GM19397 (cell line): ENCODE measurements at regions not wholly inside any gene's neighbourhood (a gene's known extent, or its start where the extent isn't known, plus 50 kb on each side); places are given as distances from the start of the nearest gene placed in this dataset.

Experiments
- ATAC-seq: cut with Tn5 transposase; IDR thresholded peaks from one replicate; pipeline ENCODE4 v1.9.1; 2021; ENCODE audit warnings: mild to moderate bottlenecking, moderate library complexity; ENCODE audit not compliant: unreplicated experiment

DNA sequence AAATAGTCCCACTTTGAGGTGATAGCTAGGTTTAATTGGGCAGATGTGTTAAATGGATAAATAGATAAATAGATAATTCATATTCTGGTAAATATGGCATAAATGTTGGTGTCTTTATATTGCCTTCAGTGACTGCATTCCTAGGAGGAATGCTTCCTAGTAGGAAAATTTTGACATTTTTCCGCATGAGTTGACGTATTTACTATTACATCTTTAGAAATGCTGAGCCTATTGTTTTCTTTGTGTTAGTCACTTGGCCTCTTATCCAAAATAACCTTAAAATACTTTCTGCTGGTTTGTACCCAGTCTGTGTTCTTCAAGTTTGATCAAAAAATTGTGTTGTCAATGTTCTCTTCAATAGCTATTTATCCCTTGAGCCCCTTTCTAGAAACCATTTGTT is 495.6 kb upstream of the ZEB2 start:
- no peak for ATAC-seq

DNA sequence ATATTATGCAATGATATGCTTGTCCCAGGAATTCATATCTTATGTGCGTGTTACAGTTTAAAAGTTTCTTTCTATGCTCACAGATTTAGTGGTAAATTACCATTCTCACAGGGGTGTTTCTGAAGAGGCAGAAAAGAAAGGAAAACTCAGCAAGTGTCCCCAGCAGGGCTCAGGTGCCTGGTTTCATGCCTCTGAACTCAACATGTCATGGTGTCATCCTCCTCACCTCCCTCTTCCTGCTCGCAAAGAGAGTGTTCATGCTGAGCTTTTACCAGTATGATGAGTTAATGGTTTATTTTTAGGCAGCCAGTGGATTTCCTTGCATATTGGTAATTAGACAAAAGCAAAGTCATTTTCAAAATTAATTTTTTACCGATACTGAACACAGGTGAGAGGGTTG is 492.9 kb upstream of the ZEB2 start:
- ATAC-seq = no peak

DNA sequence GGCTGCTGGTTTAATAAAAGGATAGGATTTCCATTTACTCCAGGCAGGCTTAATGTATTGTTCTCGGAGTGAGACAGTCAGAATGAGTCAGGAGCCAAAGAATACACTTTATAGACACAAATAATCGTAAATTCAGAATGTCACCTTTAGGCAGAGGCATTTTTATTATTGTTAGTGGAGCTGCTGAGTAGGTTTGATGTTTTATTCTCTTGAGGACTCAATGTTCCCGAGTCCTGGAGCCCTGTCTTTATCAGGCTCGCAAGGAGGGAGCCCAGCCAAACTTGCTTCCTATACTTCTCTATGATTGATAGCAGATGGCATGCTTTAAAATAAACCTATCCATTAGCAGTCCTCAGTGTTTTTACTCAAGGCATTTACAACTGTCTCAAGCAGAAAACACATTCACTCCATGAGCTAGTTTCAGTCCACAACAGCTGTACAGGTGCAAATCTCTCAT is 492.3 kb upstream of the ZEB2 start:
- no peak for ATAC-seq

DNA sequence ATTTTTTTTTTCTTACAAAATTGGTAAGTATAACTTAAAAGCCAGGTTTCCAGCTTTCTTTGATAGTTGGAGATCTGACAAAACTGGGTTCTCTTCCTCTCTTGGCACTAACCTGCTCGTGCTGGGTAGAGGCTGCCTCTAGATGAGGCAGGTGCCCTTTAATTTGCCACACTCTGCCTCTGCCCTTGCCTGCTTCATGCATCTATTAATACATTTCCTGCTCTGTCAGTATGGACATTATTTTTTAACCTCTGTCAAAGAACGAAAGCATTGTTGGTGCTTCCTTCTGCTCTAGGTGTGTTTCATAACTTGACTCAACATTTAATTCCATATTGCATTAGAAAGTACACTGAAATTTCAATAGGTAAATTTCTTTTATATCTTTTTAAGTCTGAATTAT is 490.7 kb upstream of the ZEB2 start:
- no peak for ATAC-seq

DNA sequence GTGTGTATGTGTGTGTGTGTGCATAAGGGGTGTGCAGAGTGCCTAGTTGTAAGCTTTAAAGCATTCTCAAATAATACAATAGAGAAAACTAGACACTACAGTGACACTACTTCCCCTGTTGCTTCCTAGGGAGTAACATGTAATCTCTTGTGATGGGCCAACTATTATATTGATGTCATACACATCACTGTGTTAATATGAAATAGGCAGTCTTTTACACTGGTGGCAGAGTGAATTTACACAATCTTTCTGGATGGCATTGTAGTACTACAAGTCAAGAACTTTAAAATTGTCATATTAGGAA is 488.0 kb upstream of the ZEB2 start:
- no peak for ATAC-seq

DNA sequence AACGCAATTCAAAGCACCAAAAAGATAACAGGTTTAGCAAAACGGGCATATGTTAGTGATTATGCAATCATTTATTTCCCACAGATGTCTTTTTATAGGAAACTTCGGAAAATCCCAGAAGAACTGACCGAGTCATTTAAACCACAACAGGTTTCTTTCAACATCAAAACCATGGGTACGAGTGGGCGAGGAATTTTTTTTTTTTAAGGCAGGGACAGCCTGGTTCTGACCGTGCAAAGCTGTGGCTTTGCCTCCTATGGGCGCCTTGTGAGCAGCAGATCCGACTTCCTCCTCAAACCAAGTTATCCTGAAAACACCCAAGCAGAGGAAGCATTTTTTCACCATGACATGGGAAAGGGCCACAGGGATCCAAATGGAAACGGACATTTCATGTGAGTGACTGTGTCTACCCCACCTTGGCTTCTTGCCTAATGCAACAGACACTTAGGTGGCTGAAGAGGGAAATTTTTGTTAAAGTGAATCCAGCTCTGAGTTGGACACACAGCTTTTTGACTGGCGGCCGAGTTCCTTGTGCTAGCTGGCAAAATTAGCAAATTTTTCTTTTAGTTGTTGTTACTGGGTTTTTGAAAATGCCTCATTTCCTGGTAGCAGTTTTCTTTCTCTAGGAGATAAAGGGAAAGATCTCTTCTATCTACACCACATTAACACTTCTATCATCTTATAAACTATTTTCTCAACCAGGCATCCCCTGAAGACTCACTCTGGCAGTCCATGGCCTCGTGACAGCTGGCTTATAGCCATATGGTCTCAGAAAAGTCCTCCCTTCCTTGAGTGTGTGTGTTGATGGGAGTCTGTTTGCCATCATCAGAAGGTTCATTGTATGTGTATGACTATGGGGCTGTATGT is 487.4 kb upstream of the ZEB2 start:
- ATAC-seq = no peak

DNA sequence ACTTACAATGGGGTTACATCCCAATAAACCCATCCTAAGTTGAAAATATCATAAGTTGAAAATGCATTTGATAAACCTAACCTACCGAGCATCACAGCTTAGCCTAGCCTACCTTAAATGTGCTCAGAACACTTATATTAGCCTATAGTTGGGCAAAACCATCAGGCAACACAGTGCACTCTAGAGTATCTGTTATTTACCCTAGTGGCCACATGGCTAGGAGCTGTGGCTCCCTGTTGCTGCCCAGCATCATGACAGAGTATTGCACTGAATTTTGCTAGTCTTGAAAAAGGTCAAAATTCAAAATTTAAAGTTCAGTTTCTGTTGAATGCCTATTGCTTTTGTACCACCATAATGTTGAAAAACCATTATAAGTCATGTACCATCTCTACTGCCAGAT is 482.7 kb upstream of the ZEB2 start:
- ATAC-seq = no peak

DNA sequence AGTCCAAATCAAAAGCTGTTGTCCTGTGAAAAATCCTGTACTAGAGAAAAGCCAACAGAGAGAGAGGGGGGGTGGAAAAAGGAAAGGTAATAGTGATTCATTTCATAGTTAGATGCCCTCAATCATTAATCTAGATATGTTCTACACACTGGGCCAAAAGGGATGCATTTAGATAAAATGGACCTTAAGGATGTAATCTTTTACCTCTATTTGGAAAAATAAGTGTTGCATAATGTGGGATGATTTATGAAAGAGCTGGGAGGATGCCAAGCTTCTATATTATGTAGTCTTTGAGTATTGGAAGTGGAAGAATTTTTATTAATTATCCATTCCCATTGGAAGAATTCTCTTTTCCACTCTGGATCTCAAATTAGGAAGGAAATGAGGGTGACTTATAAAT is 480.5 kb upstream of the ZEB2 start:
- no peak for ATAC-seq

DNA sequence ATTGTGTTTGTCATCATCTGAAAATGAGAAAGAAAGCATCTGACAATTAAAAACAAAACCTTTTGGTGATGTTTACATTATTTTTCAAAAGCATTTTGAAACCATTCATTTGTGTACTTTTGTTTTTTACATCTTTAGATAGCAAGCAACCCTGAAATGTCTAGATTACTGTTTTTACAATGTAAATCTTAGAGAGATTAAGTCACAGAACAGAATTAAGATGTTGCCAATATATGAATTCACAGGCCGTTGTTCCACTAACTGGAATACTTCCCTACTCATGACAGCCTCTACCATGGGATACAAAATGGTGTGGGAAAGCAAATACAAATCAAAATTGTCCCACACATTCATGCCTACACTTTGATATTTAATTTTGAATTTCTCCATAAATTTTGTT is 480.0 kb upstream of the ZEB2 start:
- no peak for ATAC-seq

DNA sequence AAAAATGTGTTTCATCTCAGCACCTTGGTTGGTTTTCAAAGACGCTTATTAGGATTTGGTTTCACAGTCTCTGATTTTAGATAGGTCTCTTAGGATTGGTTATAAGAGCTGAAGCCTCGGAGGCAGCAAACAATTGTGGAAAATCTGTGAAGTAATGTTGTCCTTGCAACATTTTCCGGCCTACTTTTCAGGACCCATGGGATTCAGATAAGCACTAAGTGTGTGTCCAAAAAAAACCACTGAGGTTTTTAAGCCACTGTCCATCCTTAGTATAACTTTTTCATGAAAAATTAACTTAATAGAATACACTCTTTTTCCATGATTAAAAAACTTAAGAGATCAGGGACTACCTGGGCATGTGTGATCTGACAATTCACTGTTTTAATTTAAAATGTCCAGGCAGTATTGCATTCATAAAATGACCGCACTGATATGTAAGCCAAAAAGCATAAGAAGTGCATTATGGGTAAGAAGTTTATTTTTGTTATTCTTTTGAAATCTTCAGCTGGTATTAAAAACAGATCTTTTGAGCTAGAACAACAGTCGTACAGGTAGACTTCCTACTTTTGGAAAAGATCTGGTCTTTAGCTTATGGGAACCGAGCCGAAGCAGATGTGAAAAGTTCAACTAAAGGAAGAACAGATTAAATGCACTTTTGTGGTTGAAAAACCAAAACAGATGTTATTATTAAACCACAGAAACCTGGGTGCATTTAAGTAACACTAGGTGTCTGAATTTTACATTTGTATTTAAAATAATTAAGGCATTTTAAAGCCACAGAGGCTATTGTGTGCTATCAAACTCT is 479.4 kb upstream of the ZEB2 start:
- ATAC-seq = no peak

DNA sequence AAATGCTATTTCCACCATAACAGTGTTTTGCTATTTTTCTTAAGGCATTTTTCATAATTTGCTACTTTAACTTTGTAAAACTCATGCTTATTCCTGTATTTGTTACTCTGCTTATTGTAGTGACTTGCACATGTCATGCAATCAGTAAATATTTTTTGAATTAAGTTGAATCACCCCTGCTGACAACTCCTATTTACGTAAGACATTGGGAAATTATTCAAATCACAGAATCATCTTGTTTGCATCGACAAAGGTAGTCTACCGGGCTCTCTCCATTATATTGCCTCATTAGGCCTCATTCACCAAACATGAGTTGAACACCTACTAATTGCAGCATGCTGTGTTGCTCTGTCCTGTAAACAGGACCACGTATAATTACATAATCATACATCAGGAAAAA is 478.5 kb upstream of the ZEB2 start:
- ATAC-seq = no peak

DNA sequence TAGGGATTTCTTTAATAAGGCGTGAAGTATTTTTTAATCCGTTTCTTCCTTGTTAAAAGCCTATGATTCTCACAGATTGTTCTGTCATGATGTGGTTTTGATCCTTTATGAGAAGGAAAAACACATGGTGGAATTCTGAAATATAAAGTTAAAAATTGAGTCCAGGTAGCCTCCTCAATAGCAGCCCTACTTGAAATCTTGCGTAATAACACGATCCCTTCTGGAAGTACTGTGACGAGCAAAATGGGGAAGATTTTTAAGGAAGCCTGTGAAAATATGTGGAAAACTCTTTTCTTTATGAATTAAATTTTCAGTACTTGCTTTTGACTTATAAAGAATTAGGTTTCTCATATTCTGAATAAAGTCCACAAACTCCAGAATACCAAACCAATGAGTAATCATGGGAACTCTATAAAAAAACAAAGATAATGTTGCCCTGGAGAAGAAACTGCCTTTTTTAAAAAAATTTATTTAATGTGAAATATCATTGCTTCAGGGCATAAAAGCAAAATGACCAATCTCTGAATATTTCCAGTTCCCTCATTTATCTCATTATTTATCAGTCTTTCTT is 476.4 kb upstream of the ZEB2 start:
- ATAC-seq = no peak

DNA sequence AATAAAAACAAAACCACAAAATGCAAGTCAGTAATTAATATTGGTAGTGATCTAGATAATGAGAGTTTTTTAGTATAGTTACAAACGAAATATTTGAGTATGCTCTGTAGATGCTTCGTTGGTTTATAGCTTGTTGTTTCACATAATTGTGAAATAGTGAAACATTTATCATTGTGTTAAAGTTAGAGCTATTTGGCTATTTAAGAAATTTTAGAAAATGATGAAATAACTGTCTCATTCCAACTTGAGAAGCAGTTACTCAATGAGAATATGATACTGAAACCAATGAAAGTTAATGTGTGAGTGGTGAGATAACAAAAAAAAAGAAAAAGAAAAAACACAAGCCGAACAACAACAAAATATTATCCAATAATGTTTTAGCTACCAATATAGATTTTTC is 475.6 kb upstream of the ZEB2 start:
- ATAC-seq = no peak

DNA sequence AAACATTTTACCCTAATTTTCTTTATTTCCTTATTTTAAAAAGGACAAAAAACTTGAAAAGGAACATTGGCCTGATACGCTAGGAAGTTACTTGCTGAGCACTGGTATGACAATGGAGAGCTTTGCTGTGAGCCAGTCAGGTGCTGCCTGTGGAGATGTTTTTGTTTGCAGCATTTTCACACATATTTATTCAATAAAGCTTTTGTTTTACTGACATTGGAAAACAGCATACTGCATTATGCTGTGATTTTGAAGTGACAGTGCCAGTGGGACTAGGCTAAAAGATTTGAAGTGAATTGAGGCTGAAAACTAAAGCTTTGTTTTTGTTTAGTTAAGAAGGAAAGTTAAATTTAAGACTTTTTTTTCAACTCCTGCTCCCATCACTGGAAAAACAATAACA is 470.7 kb upstream of the ZEB2 start:
- ATAC-seq = no peak

DNA sequence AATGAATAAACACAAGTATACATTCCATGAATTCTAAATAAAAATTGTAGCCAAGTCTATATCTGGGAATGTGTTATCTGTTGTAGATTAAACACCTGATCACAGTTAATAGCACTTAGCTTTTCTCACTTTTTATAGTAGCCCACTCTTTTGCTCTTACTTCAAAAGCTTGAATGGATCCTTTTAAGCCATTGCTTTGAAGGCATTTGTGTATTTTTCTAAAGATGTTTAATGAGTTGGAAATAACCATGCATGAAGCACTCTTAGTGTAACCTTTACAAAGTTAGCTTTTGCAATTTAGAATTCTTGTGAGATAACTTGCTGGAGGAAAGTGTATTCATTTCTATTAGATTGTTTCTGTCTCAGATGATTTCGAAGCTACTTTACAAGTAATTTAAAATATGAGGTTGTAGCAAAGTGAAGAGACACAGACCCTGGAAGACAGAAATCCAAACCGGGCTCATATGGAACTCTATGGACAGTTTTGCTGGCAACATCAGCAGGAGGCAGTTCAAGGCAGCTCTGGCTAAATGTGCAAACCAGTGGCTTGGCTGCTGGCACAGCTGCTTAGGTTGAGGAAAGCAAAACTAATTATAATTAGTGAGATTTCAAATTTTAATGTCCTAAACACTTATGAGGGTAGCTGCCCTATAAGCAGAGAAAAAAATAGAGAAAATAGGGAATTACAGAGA is 469.8 kb upstream of the ZEB2 start:
- no peak for ATAC-seq

DNA sequence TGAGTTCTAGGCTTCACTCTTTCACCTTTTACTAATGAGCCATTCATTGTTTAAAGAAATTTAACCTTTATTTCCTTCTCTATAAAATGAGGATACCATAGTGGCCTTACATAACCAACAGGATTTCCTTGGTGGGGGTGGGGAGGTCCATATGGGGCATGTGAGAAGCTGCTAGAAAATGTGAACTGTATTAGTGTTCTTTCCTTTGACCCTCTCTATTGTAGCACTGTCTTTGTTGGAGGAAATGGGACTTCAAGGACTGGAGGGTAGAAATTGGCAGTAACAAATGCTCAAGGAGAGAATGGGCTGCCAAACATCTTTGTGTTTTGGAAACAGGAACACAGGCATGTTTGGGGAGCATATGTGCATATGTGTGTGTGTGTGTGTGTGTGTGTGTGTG is 468.7 kb upstream of the ZEB2 start:
- ATAC-seq = no peak

DNA sequence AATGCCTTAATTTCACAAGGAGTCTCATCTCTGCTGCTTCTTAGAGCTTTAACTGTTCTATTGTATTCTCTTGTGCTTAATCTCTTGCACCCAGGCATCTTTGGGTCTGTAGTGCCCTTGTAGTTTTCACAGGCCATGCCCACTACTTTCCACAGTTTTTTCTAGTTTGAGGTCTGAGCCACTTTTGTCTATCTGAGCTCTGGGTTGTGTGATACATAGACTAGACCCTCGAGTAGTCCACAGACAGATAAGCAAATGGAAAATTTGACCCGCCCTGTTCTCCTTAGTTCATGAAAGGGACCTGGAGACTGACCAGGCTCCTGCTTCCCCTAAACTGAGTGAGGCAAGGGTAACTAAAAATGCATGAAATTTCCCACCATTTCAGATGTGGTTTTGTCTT is 466.8 kb upstream of the ZEB2 start:
- no peak for ATAC-seq

DNA sequence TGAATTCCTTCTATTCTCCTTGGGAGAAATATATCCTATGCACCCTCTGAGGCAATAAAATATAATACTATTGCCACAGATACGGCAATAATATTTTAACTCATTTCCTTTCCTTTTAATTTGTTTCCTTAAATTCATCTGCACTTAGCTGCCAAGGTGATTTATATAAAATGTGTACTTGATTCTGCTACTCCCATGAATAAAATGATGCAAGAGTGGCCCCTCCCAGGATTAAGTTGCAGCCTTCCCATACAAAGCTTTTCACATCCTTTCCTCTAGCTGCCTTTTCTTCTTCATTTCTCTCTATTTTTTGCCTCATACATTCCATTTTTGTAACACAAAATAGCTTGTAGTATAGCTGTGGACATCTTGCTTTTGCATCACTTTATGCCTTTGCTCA is 464.1 kb upstream of the ZEB2 start:
- no peak for ATAC-seq

DNA sequence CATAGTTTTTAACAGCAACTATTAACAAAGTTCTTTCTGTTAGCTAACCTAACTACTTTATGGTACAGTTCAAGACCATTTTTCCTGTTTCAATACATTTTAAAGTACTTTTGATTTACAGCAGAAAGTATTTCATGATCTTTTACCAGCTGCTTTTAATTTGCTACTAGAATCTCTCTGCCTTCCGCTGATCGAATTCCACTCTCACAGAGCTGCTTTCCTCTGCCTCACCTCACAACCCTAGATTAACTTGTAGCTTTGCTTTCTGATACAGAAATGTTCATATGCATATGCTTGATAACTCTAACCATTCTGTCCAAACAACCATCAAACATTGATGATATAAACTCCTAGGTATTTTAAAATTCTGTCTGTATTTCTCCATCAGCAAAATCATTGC is 463.2 kb upstream of the ZEB2 start:
- no peak for ATAC-seq

DNA sequence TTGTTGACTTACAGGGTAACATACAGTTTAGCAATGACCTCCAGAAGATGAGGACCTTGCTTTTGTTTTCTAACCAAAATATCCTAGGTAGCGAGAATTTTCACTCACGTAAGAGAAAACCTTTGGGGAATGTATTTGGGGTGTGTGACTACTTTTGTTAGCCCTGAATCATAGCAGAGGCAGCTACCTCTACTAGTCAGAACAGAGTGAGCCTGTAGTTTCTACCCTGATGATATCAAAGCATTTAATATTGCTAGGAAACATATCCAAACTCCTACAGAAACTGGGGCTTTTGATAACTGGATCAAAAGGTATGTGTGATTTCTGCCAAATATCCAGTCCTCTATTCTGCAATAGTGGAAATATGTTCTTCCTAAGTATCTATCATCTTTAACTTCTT is 462.6 kb upstream of the ZEB2 start:
- no peak for ATAC-seq

DNA sequence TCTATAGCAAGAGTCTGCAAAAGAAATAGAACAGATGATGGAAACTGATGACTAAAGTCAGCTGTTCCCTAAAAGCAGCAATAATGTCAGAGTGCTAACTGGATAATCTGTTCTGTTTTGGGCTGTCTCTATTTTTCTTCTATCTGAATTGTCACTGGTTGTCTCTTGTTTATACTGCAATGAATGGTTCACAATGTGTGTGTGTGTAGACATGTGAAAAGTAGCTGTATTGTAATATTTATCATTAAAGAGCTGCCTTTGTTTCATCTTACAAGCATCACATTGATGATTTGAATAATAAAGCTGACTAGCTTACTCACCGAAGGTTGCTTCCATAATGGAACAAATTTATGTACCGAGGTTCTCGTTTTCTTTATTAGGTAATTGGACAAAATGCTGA is 456.0 kb upstream of the ZEB2 start:
- no peak for ATAC-seq

DNA sequence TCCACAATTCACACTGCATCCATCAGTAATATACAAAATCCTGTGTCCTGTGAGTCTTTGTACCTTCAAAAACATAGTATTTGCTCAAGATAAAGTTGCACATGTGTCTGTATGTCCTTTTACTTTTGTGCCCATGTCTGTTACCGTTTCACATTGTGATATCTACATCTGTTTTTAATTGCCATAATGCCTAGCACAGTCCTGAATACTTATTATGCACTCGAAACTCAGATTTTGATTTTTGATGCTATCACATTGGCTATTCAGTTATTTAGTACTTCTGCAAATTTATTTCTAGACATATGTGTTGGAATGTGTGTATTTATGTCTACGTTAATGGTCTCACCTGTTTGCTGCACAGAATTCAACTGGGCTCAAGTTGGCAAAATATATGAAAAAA is 452.8 kb upstream of the ZEB2 start:
- no peak for ATAC-seq
